Nucleus accumbens (tissue), 56 donors: ENCODE measurements at regions not wholly inside any gene's neighbourhood (a gene's known extent, or its start where the extent isn't known, plus 50 kb on each side); places are given as distances from the start of the nearest gene placed in this dataset.
A peak's percentile ranks its signal among the peaks of the same experiment; 100 is the strongest.

Experiments
- DNase-seq, 56 donors: peaks; one replicate each; lab custom pipeline; 2025; lab: John Stamatoyannopoulos, UW

DNA sequence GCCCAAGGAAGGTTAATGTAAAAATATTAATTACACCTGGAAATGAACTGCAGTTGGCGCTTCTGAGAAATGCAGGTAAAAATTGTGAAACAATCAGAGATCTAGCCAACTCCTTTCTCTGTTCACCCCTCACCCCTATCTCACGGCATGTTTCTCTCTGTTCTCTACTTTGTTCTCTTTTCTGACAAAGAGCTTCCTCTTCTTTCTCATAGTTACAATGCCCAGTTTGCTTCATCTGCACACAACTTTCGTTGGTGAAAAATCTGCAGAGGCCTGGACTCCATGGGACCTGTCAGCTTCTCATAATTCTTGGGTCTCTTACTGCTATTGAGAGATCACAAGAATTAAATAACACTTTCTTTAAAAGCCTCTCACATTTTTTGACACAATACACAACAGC lies 212.9 kb upstream of the LRRN1 start:
- DNase-seq = no peak

- DNase-seq = no peak
Measured at GRCh38 chr3:3579658-3580057, 219.6 kb upstream of the LRRN1 start.

- DNase-seq = no peak
Measured at GRCh38 chr3:3578718-3579117, 220.5 kb upstream of the LRRN1 start.

- DNase-seq = no peak
Measured at GRCh38 chr3:3577823-3578222, 221.4 kb upstream of the LRRN1 start.

DNA sequence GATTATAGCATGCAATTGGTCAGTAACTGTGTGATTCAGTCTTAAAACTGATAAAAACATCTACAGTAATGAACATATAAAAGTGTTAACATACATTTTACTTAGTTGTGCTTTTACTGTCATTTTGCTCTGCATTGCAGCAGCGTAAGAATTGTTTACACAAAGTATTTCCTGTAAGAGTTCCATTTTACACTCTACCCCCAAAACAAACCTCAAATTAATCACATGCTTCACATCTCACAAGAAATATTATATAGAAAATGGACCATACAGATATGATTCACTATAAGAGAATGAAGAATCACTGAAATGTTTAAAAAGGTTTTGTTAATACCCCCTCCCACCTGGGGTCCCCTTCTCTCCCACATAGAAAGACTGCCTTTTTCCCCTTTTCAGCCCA lies 225.9 kb upstream of the LRRN1 start:
- DNase-seq = no peak

DNA sequence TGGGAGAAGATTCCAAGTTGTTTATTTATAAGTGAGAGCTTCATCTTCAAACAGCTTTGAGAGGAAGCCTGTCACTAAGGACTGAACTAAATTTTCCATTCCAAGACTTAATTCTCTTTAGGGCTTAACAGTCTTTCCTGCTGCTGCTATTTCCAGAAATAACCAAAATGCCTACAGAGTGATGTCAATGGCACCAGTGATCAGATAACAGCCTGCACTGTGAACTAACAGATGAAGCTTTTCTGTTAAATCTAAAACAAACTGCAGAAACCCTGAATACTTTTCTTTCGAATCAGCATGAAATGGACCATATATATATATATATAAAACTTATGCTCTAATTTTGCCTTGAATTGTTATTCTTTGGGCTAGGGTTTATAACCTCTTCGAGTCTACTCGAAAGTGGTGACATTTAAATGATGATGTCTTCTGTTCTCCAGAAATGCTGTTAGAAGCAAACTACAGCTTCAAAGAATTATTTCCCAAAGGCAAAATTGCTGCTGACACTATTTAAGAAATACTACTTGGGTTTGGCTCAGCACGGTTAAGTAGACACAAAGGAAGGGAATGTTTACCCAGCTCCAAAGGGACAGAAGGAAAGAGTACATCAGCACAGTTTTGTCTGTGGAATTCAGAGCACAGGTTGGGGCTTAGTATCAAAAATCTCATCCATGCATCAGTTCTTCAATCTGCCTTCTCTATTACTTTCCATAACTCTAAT lies 238.5 kb upstream of the LRRN1 start:
- no peak for DNase-seq

DNA sequence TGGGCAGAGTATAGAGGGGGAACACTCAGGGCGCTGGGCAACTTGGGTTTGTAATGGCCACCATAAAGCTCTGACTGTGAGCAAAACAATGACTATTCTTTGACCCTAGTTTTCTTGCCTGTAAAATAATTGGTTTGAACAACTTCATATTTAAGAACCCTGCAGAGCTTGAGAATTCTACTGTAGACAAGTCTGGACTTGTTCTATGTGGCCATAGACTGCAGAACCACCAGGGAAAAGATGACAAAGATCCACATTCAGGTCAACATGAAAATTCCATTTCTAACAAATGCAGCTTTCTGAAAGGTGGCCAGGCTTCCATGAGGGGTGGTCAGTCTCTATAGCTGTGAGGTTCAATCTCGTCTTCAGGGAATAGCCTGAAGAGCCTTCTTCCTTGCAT lies 239.4 kb upstream of the LRRN1 start:
- no peak for DNase-seq

DNA sequence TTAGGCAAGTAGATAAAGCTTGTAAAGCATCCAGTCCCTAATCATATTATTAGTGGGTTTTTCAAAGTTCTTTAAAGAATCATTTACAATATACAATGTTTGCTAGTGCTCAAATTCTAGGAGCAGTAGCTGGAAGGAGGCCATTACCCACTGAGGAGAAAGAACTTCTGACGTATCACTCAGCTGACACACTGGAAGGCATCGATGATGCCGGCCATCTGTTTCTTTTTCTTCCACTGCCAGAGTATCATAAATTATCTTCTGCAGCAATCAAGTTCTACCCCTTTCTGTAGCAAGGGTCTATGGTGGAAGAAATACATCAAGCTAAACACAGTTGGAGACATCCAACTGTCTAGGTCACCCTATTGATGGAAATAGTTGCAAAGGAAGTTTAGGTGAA lies 243.2 kb upstream of the LRRN1 start:
- DNase-seq = no peak

DNA sequence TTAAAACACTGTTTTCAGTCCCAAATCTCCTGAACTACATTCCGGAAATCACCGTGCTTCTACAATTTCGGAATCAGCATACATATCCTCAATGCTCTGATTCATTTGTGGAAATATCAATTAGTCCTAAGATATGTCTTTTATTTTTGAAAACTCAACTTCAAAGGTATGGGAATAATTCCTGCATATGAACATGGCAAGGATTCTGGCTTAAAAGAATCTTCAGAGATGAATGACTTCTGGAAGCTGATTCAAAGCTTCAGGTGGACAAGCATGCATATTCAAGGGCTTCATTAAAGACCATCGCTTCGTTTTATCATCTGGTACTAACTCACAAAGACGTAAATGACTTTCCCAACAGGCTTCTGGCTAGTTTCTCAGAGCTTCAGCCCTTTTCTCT lies 246.0 kb upstream of the LRRN1 start:
- no peak for DNase-seq

DNA sequence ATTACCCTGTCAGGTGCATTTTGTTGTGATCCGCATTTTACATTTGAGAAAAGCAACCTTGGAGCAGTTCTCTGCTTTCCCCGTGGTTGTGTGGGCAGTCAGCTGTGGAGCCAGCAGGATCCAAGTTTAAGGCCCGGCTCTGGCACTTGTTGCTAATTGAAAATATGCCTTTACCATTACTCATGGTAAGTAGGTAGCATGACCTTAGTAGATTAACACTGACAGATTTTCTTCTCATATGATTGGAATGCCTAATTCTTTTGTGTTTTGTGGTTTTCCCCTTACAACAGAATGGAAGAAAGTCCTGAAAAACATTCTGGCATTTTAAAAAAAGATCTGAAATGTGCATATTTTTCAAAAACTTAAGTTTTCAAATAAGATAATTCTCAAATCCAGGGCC lies 246.5 kb upstream of the LRRN1 start:
- DNase-seq = no peak

- DNase-seq = no peak
Measured at GRCh38 chr3:3551981-3552380, 247.2 kb upstream of the LRRN1 start.

DNA sequence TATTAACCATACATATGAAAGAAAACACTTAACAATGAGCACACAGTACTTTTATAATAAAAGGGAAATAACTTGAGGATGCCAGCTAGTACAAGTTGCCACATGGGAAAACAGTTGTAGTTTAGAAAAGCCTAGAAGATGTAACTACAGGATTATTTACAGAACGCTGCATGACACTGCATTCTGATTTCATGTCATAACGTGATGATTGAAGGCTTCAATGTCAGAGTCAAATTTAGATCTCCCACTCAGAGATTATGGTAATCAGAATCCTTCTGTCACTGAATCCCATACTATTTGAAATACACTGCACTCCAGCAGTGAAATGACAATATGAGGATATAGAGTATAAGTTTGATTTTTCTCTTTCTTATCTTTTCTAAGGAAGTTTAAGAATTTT lies 253.9 kb upstream of the LRRN1 start:
- DNase-seq = no peak

DNA sequence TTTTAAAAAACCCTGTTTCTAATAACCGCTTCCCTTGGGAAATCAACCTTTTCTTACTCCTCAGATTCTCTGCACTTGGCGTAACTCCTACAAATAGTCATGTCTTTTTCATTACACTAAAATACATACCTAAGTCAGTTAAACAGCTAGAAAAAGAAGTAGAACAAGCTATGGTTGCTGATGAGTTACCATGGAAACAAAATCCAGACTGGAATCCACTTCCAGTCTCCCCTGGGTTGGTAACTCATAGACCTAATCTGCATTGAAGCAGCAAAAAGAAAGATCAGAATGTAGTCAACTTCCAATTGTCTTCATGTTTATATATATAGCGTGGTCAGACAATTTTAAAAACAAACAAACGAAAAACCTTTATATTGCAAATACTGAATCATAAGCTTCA lies 260.8 kb upstream of the LRRN1 start:
- no peak for DNase-seq

GRCh38 chr3:3532508-3532907 lies 266.7 kb upstream of the LRRN1 start:
- DNase-seq = no peak

- DNase-seq = peak in 1 of 56 donors; percentile 3
Measured at GRCh38 chr3:3531476-3531875, 267.8 kb upstream of the LRRN1 start.

GRCh38 chr3:3519266-3519665 lies 280.0 kb upstream of the LRRN1 start:
- DNase-seq = peak in 8 of 56 donors; percentile 1 to 28 (median 14)

- no peak for DNase-seq
Measured at GRCh38 chr3:3516996-3517395, 282.2 kb upstream of the LRRN1 start.

GRCh38 chr3:3516384-3516783 lies 282.8 kb upstream of the LRRN1 start:
- no peak for DNase-seq

- DNase-seq = peak in 21 of 56 donors; percentile 1 to 76 (median 21)
Measured at GRCh38 chr3:3509665-3510064, 289.6 kb upstream of the LRRN1 start.

DNA sequence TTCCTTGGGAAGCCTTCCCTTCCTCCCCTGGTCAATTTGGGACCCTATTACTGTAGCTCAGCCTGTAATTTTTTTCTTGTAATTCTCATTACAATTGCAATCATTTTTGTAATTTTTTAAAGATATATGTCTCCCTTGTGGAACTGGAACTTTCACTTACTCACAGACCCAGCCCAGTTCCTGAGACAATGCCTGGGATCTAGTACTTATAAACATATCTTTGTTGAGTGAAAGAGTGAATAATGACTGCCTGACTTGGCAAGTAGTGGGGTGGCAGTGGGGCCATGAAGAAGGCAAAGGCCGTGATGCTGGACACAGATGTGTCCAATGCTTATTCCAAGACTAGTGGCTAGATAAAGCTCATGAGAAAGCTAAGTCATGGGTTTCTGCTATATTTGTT lies 294.5 kb upstream of the LRRN1 start:
- no peak for DNase-seq

GRCh38 chr3:3503411-3503810 lies 295.8 kb upstream of the LRRN1 start:
- DNase-seq = no peak

DNA sequence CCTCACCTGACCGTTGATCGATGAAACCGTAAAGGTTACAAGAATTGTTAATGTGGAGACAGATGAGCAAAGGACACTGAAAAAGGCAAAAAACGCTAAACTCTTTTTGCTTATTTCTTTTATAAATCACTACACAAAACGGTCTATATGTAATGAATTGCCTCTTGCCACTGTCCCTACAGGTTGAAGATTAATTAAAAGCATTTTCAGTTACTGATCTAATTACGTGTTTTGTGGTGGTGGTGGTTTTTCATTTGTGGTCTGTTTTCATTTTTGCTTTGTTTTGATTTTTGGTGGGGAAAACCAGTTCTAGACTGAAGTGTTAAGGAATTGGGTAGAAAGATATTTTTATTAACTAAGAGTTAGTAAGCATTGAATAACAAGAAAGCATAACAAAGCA lies 299.2 kb upstream of the LRRN1 start:
- no peak for DNase-seq

DNA sequence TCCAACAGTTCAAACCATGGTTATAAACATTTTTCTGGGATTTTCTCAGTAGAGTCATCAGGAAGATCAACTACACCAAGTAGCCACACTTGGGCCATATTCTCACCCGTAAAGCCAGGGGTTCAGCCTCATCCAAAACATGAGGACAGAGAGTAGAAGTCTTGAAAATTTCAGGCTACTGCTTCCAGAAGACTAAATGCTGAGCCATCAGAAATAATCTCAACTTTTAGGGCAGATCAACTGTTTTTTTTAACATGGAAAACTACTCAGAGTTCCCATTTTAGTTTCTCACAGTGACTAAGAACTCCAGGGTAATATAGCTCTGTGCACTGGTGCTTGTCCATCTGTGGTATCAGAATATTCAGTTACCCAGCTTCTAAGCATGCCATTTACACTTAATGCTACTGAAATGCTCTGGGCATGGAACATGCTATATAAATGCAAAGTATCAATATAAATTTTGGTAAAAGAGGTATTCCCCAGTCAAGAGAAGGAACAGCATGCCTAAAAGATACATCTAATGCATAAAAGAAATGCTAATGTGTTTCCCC lies 300.1 kb upstream of the LRRN1 start:
- no peak for DNase-seq
